ENCODE measurements at regions not wholly inside any gene's neighbourhood (a gene's known extent, or its start where the extent isn't known, plus 50 kb on each side); places are given as distances from the start of the nearest gene placed in this dataset.
"Not testable (repeated sequence)": the region's sequence is repeated elsewhere in the genome, so short reads cannot be mapped to it uniquely, and the experiment has no call there.

DNA sequence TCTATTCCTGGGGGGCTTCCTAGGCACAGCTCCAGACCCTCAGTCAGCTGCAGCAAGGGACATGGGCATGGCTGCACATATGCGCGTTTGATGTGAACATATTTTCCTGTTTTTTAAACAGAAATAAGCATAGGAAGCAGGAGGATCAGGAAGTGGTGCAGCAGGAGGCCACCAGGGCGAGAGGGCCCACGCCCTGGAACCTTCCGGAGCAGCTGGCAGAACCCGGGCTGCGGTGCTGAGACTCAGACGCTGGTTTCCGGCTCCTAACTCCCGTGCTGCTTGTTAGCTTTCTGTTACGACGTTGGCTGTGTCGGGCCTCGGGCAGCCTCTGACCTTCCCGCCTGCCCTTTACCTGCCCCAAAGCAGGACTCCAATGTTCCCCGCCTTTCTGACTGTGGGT lies 5399.5 kb upstream of the TPTE start:
- not testable (repeated sequence) for TF ChIP-seq CTCF (conservative IDR thresholded peaks at IDR 0.05 in 1 of 2, IDR thresholded peaks at IDR 0.05 in 1 of 2; ENCODE audit: extremely low read depth in 1 of 2, insufficient read depth in 1 of 2, low read depth in 1 of 2, low read length in 2 of 2); EZH2 (IDR thresholded peaks at IDR 0.05; ENCODE audit: borderline replicate concordance, low read length)
